ENCODE measurements at regions not wholly inside any gene's neighbourhood (a gene's known extent, or its start where the extent isn't known, plus 50 kb on each side); places are given as distances from the start of the nearest gene placed in this dataset.

DNA sequence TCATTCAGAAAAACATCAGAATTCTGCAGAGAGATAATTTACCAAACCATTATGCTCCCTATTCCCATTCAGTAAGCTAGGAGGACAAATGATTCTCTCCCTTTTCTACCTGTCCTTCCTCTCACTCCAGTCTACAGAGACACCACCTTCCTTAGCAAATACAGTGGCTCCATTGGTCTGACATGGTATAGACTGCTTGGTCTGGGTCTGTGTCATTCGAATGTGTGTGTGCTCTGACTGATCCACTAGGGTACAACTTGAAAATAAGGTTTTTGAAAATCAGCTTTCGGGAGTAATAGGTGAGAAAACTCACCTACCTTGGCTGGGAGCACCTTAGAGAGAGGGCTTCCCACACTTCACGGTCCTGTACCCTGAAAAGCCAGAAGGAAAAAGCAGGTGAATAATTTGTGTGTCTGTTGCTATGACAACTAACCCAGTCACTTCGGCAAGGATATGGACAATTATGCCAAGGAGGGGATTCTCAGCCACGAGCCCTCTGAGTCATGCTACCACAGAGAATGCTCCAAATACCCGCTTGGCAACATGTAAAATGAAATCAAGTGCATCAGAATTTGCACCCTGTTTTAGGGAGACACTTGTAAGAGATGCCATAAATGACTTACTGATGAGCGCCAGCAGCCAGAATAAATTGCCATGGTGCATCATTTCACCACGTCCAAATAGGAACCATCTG lies 114.5 kb upstream of the PRKCQ start:
- no peak for DNase-seq (ENCODE audit: extremely low spot score)
- POLR2A ChIA-PET = no interaction called here
- TF ChIP-seq LEF1 (IDR thresholded peaks at IDR 0.05; ENCODE audit: borderline replicate concordance) (no peak), FOXA1 (IDR thresholded peaks at IDR 0.05) (no peak), SP1 (IDR thresholded peaks at IDR 0.05) (no peak), ELF4 (IDR thresholded peaks at IDR 0.05) (no peak), FOXM1 (IDR thresholded peaks at IDR 0.05; ENCODE audit: borderline replicate concordance) (no peak), TARDBP (IDR thresholded peaks at IDR 0.05) (no peak), CTBP1 (IDR thresholded peaks at IDR 0.05; ENCODE audit: borderline replicate concordance) (no peak), BHLHE40 (IDR thresholded peaks at IDR 0.05; ENCODE audit: borderline replicate concordance) (no peak), ZNF384 (IDR thresholded peaks at IDR 0.05) (no peak), NFRKB (IDR thresholded peaks at IDR 0.05) (no peak), L3MBTL2 (conservative IDR thresholded peaks at IDR 0.05) (no peak), SUZ12 (IDR thresholded peaks at IDR 0.05) (no peak), FOXK2 (IDR thresholded peaks at IDR 0.05) (no peak), HDGF (IDR thresholded peaks at IDR 0.05; ENCODE audit: borderline replicate concordance) (no peak), ARNT (IDR thresholded peaks at IDR 0.05) (no peak)
- TF ChIP-seq, protein P1, sequence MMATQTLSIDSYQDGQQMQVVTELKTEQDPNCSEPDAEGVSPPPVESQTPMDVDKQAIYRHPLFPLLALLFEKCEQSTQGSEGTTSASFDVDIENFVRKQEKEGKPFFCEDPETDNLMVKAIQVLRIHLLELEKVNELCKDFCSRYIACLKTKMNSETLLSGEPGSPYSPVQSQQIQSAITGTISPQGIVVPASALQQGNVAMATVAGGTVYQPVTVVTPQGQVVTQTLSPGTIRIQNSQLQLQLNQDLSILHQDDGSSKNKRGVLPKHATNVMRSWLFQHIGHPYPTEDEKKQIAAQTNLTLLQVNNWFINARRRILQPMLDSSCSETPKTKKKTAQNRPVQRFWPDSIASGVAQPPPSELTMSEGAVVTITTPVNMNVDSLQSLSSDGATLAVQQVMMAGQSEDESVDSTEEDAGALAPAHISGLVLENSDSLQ (IDR thresholded peaks at IDR 0.05) = no peak
- CTCF ChIA-PET = interaction anchor here (0.6 kb wide), 1 partner anchor 10 kb away, joined by 3 read pairs; no protein-coding TSS in a partner anchor

DNA sequence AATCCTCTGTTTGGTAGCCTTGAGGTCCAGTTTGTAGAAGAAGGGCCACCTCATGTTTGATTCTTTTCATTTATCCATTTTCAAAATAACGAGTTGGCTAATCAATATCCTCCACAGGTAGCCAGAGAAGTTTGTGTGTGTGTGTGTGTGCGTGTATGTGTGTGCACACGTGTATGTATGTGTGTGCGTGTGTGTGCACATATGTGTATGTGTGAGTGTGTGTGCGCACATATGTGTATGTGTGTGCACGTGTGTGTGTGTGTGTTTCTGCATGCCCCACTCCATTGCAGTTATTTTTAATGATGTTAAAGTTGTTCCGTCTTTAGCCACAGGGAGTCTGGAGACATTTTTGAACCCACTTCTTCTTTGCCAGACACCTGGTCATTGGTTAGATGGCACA lies 112.8 kb upstream of the PRKCQ start:
- no peak for DNase-seq (ENCODE audit: extremely low spot score)
- TF ChIP-seq LEF1 (IDR thresholded peaks at IDR 0.05; ENCODE audit: borderline replicate concordance) (no peak), FOXM1 (IDR thresholded peaks at IDR 0.05; ENCODE audit: borderline replicate concordance) (no peak), NFRKB (IDR thresholded peaks at IDR 0.05) (no peak), L3MBTL2 (conservative IDR thresholded peaks at IDR 0.05) (no peak), ZNF384 (IDR thresholded peaks at IDR 0.05) (no peak), CTBP1 (IDR thresholded peaks at IDR 0.05; ENCODE audit: borderline replicate concordance) (no peak), TARDBP (IDR thresholded peaks at IDR 0.05) (no peak), FOXK2 (IDR thresholded peaks at IDR 0.05) (no peak), SP1 (IDR thresholded peaks at IDR 0.05) (no peak), ARNT (IDR thresholded peaks at IDR 0.05) (no peak), ELF4 (IDR thresholded peaks at IDR 0.05) (no peak), FOXA1 (IDR thresholded peaks at IDR 0.05) (no peak), HDGF (IDR thresholded peaks at IDR 0.05; ENCODE audit: borderline replicate concordance) (no peak), SUZ12 (IDR thresholded peaks at IDR 0.05) (no peak), BHLHE40 (IDR thresholded peaks at IDR 0.05; ENCODE audit: borderline replicate concordance) (no peak)
- TF ChIP-seq, protein P1 (IDR thresholded peaks at IDR 0.05) = no peak
- CTCF ChIA-PET = no interaction called here
- POLR2A ChIA-PET = no interaction called here

DNA sequence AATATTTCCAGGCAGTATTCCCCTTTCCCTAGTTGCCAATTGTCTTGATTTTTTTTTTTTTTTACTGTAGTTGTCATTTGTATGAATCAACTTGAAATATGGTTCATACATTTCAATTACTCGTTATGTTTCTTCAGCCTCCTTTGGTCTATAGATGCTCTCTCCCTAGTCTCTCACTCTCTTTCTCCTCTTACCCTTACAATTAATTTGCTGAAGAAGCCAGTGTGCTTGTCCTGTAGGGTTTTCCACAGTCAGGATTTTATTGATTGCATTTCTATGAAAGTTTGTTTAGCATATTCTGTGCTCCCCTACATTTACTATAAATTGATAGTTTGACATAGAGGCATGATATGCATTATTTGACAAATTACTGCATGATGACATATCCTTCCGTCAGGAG lies 112.0 kb upstream of the PRKCQ start:
- TF ChIP-seq BHLHE40 (IDR thresholded peaks at IDR 0.05; ENCODE audit: borderline replicate concordance) = no peak
- no peak for DNase-seq (ENCODE audit: extremely low spot score)
- POLR2A ChIA-PET = no interaction called here
- CTCF ChIA-PET = no interaction called here

DNA sequence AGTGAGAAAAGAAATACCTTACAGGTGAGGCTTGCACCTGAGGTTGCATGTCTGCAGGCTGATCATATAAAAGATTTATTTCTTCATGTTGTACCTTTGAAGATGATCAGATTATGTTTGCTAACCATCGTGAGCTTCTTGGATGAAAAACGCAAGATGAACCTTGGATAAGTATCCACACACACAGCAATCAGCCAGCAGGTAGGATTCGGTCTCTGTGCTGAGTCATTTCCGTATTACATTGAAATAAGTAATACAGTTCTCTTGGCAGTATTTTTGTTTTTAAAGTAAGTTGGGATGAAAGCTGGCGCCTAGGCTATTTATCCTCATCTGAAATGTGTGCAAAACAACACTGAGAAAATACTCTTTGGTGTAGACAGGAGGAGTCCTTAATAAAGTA lies 109.0 kb upstream of the PRKCQ start:
- TF ChIP-seq ARNT (IDR thresholded peaks at IDR 0.05) = no peak
- no peak for TF ChIP-seq LEF1 (IDR thresholded peaks at IDR 0.05; ENCODE audit: borderline replicate concordance)
- TF ChIP-seq FOXK2 (IDR thresholded peaks at IDR 0.05) = no peak
- no peak for TF ChIP-seq TARDBP (IDR thresholded peaks at IDR 0.05)
- TF ChIP-seq ZNF384 (IDR thresholded peaks at IDR 0.05) = no peak
- ChIA-PET CTCF (interaction anchor here (1.1 kb wide), 1 partner anchor 12 kb away, joined by 3 read pairs; no protein-coding TSS in a partner anchor), POLR2A (no interaction called here)
- no peak for DNase-seq (ENCODE audit: extremely low spot score)

DNA sequence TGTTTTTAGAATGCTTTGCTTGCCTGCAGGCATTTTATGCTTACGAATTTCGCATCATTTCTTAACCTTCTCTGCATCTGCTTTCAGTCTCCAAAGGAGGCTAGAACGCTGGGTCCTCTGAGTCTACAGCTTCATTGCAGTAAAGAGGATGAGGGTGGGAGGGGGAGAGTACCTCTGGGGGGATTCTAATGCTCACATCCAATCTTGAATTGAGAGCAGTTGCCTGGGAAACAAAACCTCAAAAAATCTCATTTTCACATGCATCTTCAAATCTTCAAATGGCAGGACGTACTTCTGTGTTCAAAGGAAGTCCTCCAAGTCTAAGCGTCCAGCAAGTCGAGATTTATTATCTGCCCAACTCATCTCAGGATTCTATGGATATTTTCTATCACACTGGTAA lies 100.7 kb upstream of the PRKCQ start:
- no peak for TF ChIP-seq FOXK2 (IDR thresholded peaks at IDR 0.05)
- TF ChIP-seq CTBP1 (IDR thresholded peaks at IDR 0.05; ENCODE audit: borderline replicate concordance) = no peak
- no peak for TF ChIP-seq TARDBP (IDR thresholded peaks at IDR 0.05)
- no peak for TF ChIP-seq ZNF384 (IDR thresholded peaks at IDR 0.05)
- no peak for TF ChIP-seq HDGF (IDR thresholded peaks at IDR 0.05; ENCODE audit: borderline replicate concordance)
- no peak for TF ChIP-seq ARNT (IDR thresholded peaks at IDR 0.05)
- TF ChIP-seq L3MBTL2 (conservative IDR thresholded peaks at IDR 0.05) = no peak
- no peak for TF ChIP-seq SP1 (IDR thresholded peaks at IDR 0.05)
- TF ChIP-seq SUZ12 (IDR thresholded peaks at IDR 0.05) = no peak
- no peak for TF ChIP-seq LEF1 (IDR thresholded peaks at IDR 0.05; ENCODE audit: borderline replicate concordance)
- no peak for TF ChIP-seq BHLHE40 (IDR thresholded peaks at IDR 0.05; ENCODE audit: borderline replicate concordance)
- TF ChIP-seq, protein P1 (IDR thresholded peaks at IDR 0.05) = no peak
- no peak for TF ChIP-seq FOXM1 (IDR thresholded peaks at IDR 0.05; ENCODE audit: borderline replicate concordance)
- no peak for TF ChIP-seq FOXA1 (IDR thresholded peaks at IDR 0.05)
- no peak for TF ChIP-seq ELF4 (IDR thresholded peaks at IDR 0.05)
- TF ChIP-seq NFRKB (IDR thresholded peaks at IDR 0.05) = no peak
- no peak for DNase-seq (ENCODE audit: extremely low spot score)
- POLR2A ChIA-PET = no interaction called here
- CTCF ChIA-PET = interaction anchor here (0.8 to 1.1 kb wide), 2 partner anchors 267 to 274 kb away, joined by 3 to 6 read pairs; no protein-coding TSS in a partner anchor

DNA sequence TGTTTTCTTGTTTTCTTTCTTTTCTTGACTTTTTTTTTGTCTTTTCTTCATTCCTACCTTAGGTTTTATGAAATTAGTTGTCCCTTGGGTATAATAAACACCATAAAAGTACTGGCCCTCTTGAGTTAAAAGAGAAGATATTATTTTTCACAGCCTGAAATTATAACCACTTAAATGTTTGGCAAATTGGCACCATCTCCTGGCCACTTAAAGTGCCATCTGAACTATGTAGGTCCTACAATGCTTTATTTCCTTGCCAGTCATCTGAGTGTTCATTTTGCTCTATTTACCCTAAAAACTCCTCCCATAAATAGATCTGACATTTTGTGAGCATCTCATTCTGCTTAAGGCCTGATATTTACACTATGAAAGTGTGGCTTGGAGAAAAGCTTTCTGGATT lies 98.9 kb upstream of the PRKCQ start:
- TF ChIP-seq FOXA1 (IDR thresholded peaks at IDR 0.05) (no peak), SP1 (IDR thresholded peaks at IDR 0.05) (no peak)
- POLR2A ChIA-PET = no interaction called here
- DNase-seq (ENCODE audit: extremely low spot score) = no peak
- CTCF ChIA-PET = interaction anchor here (0.5 to 1.1 kb wide), 10 partner anchors 9 to 643 kb away, joined by 3 to 4 read pairs (median 3); no protein-coding TSS in a partner anchor

Measured in HEK293T (cell line).